ENCODE measurements at regions not wholly inside any gene's neighbourhood (a gene's known extent, or its start where the extent isn't known, plus 50 kb on each side); places are given as distances from the start of the nearest gene placed in this dataset.

- Histone ChIP-seq H3K4me1 (replicated peaks in 1 of 2; ENCODE audit: control insufficient read depth in 2 of 2, insufficient read depth in 2 of 2, low read length in 2 of 2) (peaks cover 9 to 13% of the 10 kb centered on the region in 2 experiments), H3K4me2 (ENCODE audit: insufficient read depth, low read length) (no peak overlapping the region; the same call in 1 of the 2 replicates), H3K79me2 (ENCODE audit: control insufficient read depth, insufficient read depth, low read length) (no peaks in the 10 kb centered on the region), H4K20me1 (replicated peaks; ENCODE audit: control insufficient read depth, insufficient read depth, low read length) (no peaks in the 10 kb centered on the region), H3K9me3 (replicated peaks; ENCODE audit: control insufficient read depth, insufficient read depth, low read depth, low read length) (no peaks in the 10 kb centered on the region), H2AFZ (ENCODE audit: low read depth, low read length) (no peak overlapping the region), H3K9me1 (ENCODE audit: control insufficient read depth, insufficient read depth, low read length) (no peaks in the 10 kb centered on the region), H3K4me3 (no peak overlapping the region), H3K36me3 (ENCODE audit: control insufficient read depth, insufficient read depth, low read length) (no peaks in the 10 kb centered on the region), H3K27me3 (ENCODE audit: control insufficient read depth in 2 of 2, insufficient read depth in 2 of 2, low read length in 2 of 2) (no peaks in the 10 kb centered on the region), H3K9ac (ENCODE audit: insufficient read depth in 1 of 2, low read depth in 2 of 2, low read length in 2 of 2) (no peak overlapping the region), H3K27ac (ENCODE audit: extremely low read depth, low read depth, low read length) (no peak overlapping the region)
- no TSS peak for BruUV-seq (replicated peaks)
- ATAC-seq (no peak), FAIRE-seq (no peak), DNase-seq (ENCODE audit: extremely low read depth in 1 of 4, low spot score in 3 of 4) (no peak)
- POLR2A ChIA-PET = interaction anchor here (0.6 to 0.8 kb wide), 6 partner anchors 15 to 489 kb away, joined by 3 to 4 read pairs (median 3); no protein-coding TSS in a partner anchor
- TF ChIP-seq TBP (optimal IDR thresholded peaks at IDR 0.05; ENCODE audit: low read depth, low read length) = no peak
- intact Hi-C loops (cut with micrococcal nuclease) (no loop called here), in situ Hi-C loops (cut with MboI) (no loop called here)
- WGBS (ENCODE audit: insufficient coverage, low coverage, missing lambda C conversion rate) = 10% methylated on average over 3 of the region's 3 CpGs
- CTCF ChIA-PET (ENCODE audit: low intra/inter-chr PET ratio) = no interaction called here
Observed at GRCh38 chr2:47251404-47251675, 75.0 kb upstream of the CALM2 start.

- Histone ChIP-seq H3K9me3 (replicated peaks; ENCODE audit: control insufficient read depth, insufficient read depth, low read depth, low read length) (no peaks in the 10 kb centered on the region), H3K79me2 (ENCODE audit: control insufficient read depth, insufficient read depth, low read length) (no peaks in the 10 kb centered on the region), H3K9me1 (ENCODE audit: control insufficient read depth, insufficient read depth, low read length) (no peaks in the 10 kb centered on the region), H2AFZ (ENCODE audit: low read depth, low read length) (no peak overlapping the region), H3K4me3 (no peak overlapping the region), H4K20me1 (replicated peaks; ENCODE audit: control insufficient read depth, insufficient read depth, low read length) (no peaks in the 10 kb centered on the region), H3K4me1 (replicated peaks in 1 of 2; ENCODE audit: control insufficient read depth in 2 of 2, insufficient read depth in 2 of 2, low read length in 2 of 2) (peaks cover 9 to 13% of the 10 kb centered on the region in 2 experiments), H3K9ac (ENCODE audit: insufficient read depth in 1 of 2, low read depth in 2 of 2, low read length in 2 of 2) (peak overlapping the region in 1 of 2 experiments; percentile 49; a peak in 1 of 4 replicates), H3K36me3 (ENCODE audit: control insufficient read depth, insufficient read depth, low read length) (no peaks in the 10 kb centered on the region), H3K27ac (ENCODE audit: extremely low read depth, low read depth, low read length) (no peak overlapping the region), H3K27me3 (ENCODE audit: control insufficient read depth in 2 of 2, insufficient read depth in 2 of 2, low read length in 2 of 2) (no peaks in the 10 kb centered on the region), H3K4me2 (ENCODE audit: insufficient read depth, low read length) (peak overlapping the region; percentile 45)
- FAIRE-seq (peak; percentile 78), DNase-seq (ENCODE audit: extremely low read depth in 1 of 4, low spot score in 3 of 4) (peak in 3 of 4 experiments; percentile 39 to 54 (median 46)), ATAC-seq (peak; percentile 77)
- ChIA-PET POLR2A (interaction anchor here (0.6 to 0.8 kb wide), 5 partner anchors 14 to 215 kb away, joined by 3 to 4 read pairs (median 3); no protein-coding TSS in a partner anchor), CTCF (ENCODE audit: low intra/inter-chr PET ratio) (no interaction called here)
- WGBS (ENCODE audit: insufficient coverage, low coverage, missing lambda C conversion rate) = 6% methylated on average over 10 of the region's 11 CpGs
- intact Hi-C loops (cut with micrococcal nuclease) (no loop called here), in situ Hi-C loops (cut with MboI) (no loop called here)
- BruUV-seq (replicated peaks) = no TSS peak
- TF ChIP-seq NBN (IDR thresholded peaks at IDR 0.05; ENCODE audit: low read depth) (peak; percentile 36; the same call in 1 of the 2 replicates), CTBP1 (IDR thresholded peaks at IDR 0.05; ENCODE audit: borderline replicate concordance) (peak; percentile 55; the same call in 1 of the 2 replicates), ZBTB7A (IDR thresholded peaks at IDR 0.05; ENCODE audit: borderline replicate concordance, control insufficient read depth, low read depth, low read length) (peak; percentile 69; the same call in 1 of the 2 replicates), OTX1 (CRISPR knock-in tag; IDR thresholded peaks at IDR 0.05) (no peak), FOSL1 (tag; conservative IDR thresholded peaks at IDR 0.05) (peak; percentile 94), TFAP4 (CRISPR knock-in tag; IDR thresholded peaks at IDR 0.05; ENCODE audit: borderline replicate concordance) (peak; percentile 38; the same call in 1 of the 2 replicates), NFXL1 (CRISPR knock-in tag; IDR thresholded peaks at IDR 0.05) (no peak), SMARCE1 (IDR thresholded peaks at IDR 0.05) (peak; percentile 99), CBFA2T2 (conservative IDR thresholded peaks at IDR 0.05) (peak; percentile 35; the same call in 1 of the 2 replicates), ZEB2 (IDR thresholded peaks at IDR 0.05) (peak; percentile 78; the same call in 1 of the 2 replicates), ATF7 (IDR thresholded peaks at IDR 0.05) (peak; percentile 34; the same call in 1 of the 2 replicates), EGR1 (conservative IDR thresholded peaks at IDR 0.05) (peak; percentile 49), PKNOX1 (IDR thresholded peaks at IDR 0.05) (peak; percentile 60; the same call in 1 of the 2 replicates), ILK (tag; IDR thresholded peaks at IDR 0.05; ENCODE audit: borderline replicate concordance, low read depth) (no peak)
Observed at GRCh38 chr2:47250586-47251403, 74.5 kb upstream of the CALM2 start.

All from K562 (cell line).